IPS-20b (cell line): ENCODE measurements at regions not wholly inside any gene's neighbourhood (a gene's known extent, or its start where the extent isn't known, plus 50 kb on each side); places are given as distances from the start of the nearest gene placed in this dataset.

Source experiments
- H3K27ac ChIP-seq: one replicate; pipeline ENCODE4 v1.5.1; 2013; ENCODE audit warnings: low read length
- H3K27me3 ChIP-seq: 2 replicates; pipeline ENCODE4 v1.6.1; 2013; ENCODE audit warnings: mild to moderate bottlenecking, low read length, inconsistent platforms; ENCODE audit not compliant: insufficient read depth
- H3K36me3 ChIP-seq: 2 replicates; pipeline ENCODE4 v1.6.1; 2013; ENCODE audit warnings: low read depth, mild to moderate bottlenecking, inconsistent platforms, low read length, moderate library complexity; ENCODE audit not compliant: insufficient read depth
- H3K4me1 ChIP-seq: 2 replicates; pipeline ENCODE4 v1.6.1; 2013; ENCODE audit warnings: mild to moderate bottlenecking, control low read depth, inconsistent platforms, low read length, moderate library complexity; ENCODE audit not compliant: insufficient read depth
- H3K4me3 ChIP-seq: 2 replicates; pipeline ENCODE4 v1.5.1; 2013; ENCODE audit warnings: mild to moderate bottlenecking, low read length, inconsistent platforms
- H3K9ac ChIP-seq: 2 replicates; pipeline ENCODE4 v1.6.1; 2013; ENCODE audit warnings: low read depth, mild to moderate bottlenecking, inconsistent platforms, low read length, moderate library complexity
- H3K9me3 ChIP-seq: 2 replicates; pipeline ENCODE4 v1.6.1; 2013; ENCODE audit warnings: mild to moderate bottlenecking, low read depth, low read length, inconsistent platforms; ENCODE audit not compliant: insufficient read depth

- no peak overlapping the region for H3K9ac ChIP-seq
- H3K4me1 ChIP-seq = peaks cover 4% of the 10 kb centered on the region; the same call in 1 of the 2 replicates
- H3K4me3 ChIP-seq = no peak overlapping the region
- H3K27ac ChIP-seq = no peak overlapping the region
- H3K27me3 ChIP-seq = no peaks in the 10 kb centered on the region
- no peaks in the 10 kb centered on the region for H3K36me3 ChIP-seq
- H3K9me3 ChIP-seq = no peaks in the 10 kb centered on the region
These were observed 120.1 kb downstream of the CYLD start for GRCh38 chr16:50861970-50862411.

DNA sequence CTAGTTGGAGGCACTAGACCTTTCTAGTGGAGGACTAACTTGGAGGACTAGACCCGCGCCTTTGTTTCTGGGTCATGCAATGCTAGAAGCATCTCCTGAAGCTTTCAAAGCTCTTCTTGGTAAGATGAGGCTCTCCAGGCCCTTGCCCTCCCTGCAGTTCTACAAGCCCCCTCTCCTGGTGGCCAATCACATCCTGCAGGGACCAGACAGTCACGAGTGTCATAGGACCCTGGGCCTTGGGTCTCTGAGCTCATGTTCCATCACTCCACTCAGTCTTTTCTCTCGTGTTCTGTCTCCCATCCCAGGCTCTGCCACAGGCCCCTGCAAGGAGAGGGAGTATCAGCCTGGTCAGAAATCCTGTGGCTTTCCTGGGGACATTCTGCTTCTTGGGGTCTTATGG is 119.6 kb downstream of the CYLD start:
- no peak overlapping the region for H3K9ac ChIP-seq
- H3K27me3 ChIP-seq = no peaks in the 10 kb centered on the region
- peaks cover 4% of the 10 kb centered on the region; the same call in 1 of the 2 replicates for H3K4me1 ChIP-seq
- H3K4me3 ChIP-seq = no peak overlapping the region
- no peak overlapping the region for H3K27ac ChIP-seq
- no peaks in the 10 kb centered on the region for H3K9me3 ChIP-seq
- no peaks in the 10 kb centered on the region for H3K36me3 ChIP-seq

DNA sequence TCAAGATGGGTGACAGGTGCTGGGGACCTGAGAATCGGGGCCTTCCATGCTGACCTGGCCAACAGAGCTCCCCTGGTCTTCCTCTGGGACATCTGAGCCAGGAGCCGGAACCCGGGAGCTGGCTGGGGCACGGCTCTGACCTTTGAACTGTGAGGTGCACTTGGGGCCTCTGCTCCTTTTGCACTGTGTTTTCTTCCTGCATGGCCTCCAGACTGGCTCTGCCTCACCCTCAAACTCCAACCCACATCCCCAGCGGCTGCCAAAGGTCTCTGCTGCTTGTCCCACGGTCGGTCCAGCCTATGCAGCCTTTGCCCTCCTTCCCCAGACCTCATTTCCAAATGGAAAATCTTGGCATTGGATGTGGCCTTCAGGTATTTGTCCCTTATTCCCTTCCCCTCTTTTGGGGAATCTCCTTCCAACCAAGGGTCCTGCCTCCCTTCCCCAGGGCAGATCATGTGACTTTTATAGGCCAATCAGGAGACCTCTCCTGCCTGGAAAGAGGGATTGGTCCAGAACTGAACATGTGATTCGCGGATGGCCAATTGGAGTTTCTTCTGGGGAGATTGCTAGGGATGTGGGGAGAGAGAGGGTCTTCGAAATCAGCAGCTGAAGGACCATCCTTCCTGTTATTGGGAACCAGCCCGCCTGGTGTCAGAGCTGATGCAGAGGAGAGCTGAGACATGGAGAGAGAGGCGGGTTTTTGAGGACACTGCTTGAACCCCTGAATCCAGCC is 117.9 kb downstream of the CYLD start:
- Histone ChIP-seq H3K27me3 (no peaks in the 10 kb centered on the region), H3K36me3 (no peaks in the 10 kb centered on the region), H3K9me3 (no peaks in the 10 kb centered on the region), H3K27ac (no peak overlapping the region), H3K9ac (no peak overlapping the region), H3K4me3 (no peak overlapping the region), H3K4me1 (peaks cover 4% of the 10 kb centered on the region; the same call in 1 of the 2 replicates)

- Histone ChIP-seq H3K4me1 (peaks cover 4% of the 10 kb centered on the region; the same call in 1 of the 2 replicates), H3K27me3 (no peaks in the 10 kb centered on the region), H3K4me3 (no peak overlapping the region), H3K27ac (no peak overlapping the region), H3K9me3 (no peaks in the 10 kb centered on the region), H3K9ac (no peak overlapping the region), H3K36me3 (no peaks in the 10 kb centered on the region)
These were observed 117.2 kb downstream of the CYLD start for GRCh38 chr16:50858877-50859627.

- no peak overlapping the region for H3K9ac ChIP-seq
- no peaks in the 10 kb centered on the region for H3K9me3 ChIP-seq
- no peaks in the 10 kb centered on the region for H3K36me3 ChIP-seq
- H3K27ac ChIP-seq = no peak overlapping the region
- no peak overlapping the region for H3K4me3 ChIP-seq
- peaks cover 4% of the 10 kb centered on the region; the same call in 1 of the 2 replicates for H3K4me1 ChIP-seq
- H3K27me3 ChIP-seq = no peaks in the 10 kb centered on the region
These were observed 116.5 kb downstream of the CYLD start for GRCh38 chr16:50858376-50858775.

DNA sequence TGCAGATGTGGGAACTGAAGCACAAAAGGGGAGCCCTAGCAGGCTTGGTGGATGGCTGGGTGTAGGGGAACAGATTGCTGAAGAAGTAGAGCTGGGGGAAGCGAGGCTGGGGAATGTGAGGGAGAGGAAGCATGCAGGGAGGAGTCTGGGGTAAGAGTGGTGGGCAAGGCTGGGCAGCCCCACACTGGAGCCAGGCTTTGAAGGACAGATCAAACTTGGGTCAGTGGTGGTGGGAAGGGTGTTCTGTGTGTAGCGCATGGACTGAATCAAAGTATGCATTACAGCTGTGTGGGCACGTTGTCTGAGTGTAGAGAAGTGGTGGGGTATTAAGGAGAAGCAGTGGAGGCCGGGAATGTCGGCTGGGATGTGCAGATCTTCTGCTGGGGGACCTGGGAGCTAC is 116.0 kb downstream of the CYLD start:
- H3K27ac ChIP-seq = no peak overlapping the region
- H3K4me3 ChIP-seq = no peak overlapping the region
- H3K9ac ChIP-seq = no peak overlapping the region
- H3K4me1 ChIP-seq = peaks cover 4% of the 10 kb centered on the region; the same call in 1 of the 2 replicates
- no peaks in the 10 kb centered on the region for H3K27me3 ChIP-seq
- H3K36me3 ChIP-seq = no peaks in the 10 kb centered on the region
- H3K9me3 ChIP-seq = no peaks in the 10 kb centered on the region

GRCh38 chr16:50856991-50857390 is 115.1 kb downstream of the CYLD start:
- Histone ChIP-seq H3K9me3 (no peaks in the 10 kb centered on the region), H3K4me3 (no peak overlapping the region), H3K9ac (no peak overlapping the region), H3K36me3 (no peaks in the 10 kb centered on the region), H3K27me3 (no peaks in the 10 kb centered on the region), H3K27ac (no peak overlapping the region), H3K4me1 (peaks cover 4% of the 10 kb centered on the region; the same call in 1 of the 2 replicates)

DNA sequence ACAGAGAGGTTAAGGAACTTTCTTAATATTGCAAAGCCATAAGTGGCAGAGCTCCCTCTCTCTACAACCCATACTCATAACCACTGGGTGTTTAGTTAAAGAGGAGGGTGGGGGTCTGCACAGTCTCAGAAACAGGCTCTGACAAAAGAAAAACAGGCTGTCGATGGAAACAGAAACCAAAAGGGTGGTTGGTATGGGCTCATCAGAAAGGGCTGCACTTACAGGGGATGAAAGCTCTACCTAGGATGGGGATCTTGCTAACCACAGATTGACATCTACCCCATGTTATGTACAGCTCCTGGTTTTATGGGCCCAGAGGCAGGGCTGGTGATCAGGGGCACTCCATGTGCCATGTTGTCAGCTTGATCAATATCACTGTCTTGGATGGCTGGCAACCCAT is 111.4 kb downstream of the CYLD start:
- H3K4me3 ChIP-seq = no peak overlapping the region
- no peaks in the 10 kb centered on the region for H3K9me3 ChIP-seq
- H3K27me3 ChIP-seq = no peaks in the 10 kb centered on the region
- H3K4me1 ChIP-seq = no peaks in the 10 kb centered on the region
- H3K9ac ChIP-seq = no peak overlapping the region
- no peak overlapping the region for H3K27ac ChIP-seq
- no peaks in the 10 kb centered on the region for H3K36me3 ChIP-seq
